Stimulated activated naive CD8-positive, alpha-beta T cell treated with anti-CD3 and anti-CD28 coated beads, Interleukin-15, Interleukin-2, amounts not matched to agents 100 ng/mL and 50 ng/mL, for 24 hours (primary cell): ENCODE measurements at regions not wholly inside any gene's neighbourhood (a gene's known extent, or its start where the extent isn't known, plus 50 kb on each side); places are given as distances from the start of the nearest gene placed in this dataset.

Source experiments
- H3K27ac Mint-ChIP-seq: one replicate; pipeline ENCODE4 v1.8.0; 2021; ENCODE audit warnings: mild to moderate bottlenecking, mixed read lengths
- H3K27me3 Mint-ChIP-seq: one replicate; pipeline ENCODE4 v1.8.0; 2021; ENCODE audit warnings: mixed read lengths
- H3K36me3 Mint-ChIP-seq: one replicate; pipeline ENCODE4 v1.8.0; 2021; ENCODE audit warnings: low read depth, mixed read lengths
- H3K4me1 Mint-ChIP-seq: one replicate; pipeline ENCODE4 v1.8.0; 2021; ENCODE audit warnings: low read depth, mixed read lengths
- H3K4me3 Mint-ChIP-seq: one replicate; pipeline ENCODE4 v1.8.0; 2021; ENCODE audit warnings: mild to moderate bottlenecking, mixed read lengths
- H3K9me3 Mint-ChIP-seq: one replicate; pipeline ENCODE4 v1.8.0; 2021; ENCODE audit warnings: mixed read lengths

DNA sequence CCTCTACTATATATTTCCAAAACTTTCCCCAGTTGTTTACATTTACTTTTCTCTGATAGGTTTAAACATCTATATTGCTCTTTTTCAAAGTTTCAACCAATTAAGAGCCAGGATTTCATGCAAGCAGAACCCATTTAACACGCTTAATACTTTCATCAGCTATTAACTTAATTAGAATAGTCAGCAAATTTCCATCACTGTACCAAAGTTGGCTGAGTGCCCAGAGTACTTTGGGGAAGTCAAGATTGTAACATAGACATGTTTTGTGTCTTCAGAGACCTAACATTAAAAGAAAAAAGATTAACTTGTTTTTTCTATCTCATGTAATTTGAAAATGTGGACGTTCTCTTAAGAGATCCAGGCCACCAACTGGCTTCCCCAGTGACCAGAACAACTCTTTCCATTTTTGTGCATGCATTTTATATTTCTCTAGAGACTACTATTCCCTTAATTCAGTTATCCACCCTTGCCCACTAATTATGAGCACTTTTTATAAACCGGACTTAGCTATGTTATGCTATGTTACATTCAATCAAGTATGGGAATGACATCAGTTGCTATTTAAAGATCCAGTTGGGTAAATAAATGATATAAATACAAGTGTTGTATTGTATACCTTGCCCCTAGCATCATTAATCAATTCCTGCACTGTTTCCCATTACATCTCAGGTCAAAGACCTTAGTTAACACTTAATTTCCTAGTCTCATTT is 478.1 kb upstream of the NMUR2 start:
- no peak overlapping the region for H3K27ac Mint-ChIP-seq
- no peaks in the 10 kb centered on the region for H3K36me3 Mint-ChIP-seq
- H3K4me3 Mint-ChIP-seq: no peak overlapping the region
- no peaks in the 10 kb centered on the region for H3K4me1 Mint-ChIP-seq
- peaks cover 11% of the 10 kb centered on the region for H3K9me3 Mint-ChIP-seq
- no peaks in the 10 kb centered on the region for H3K27me3 Mint-ChIP-seq

DNA sequence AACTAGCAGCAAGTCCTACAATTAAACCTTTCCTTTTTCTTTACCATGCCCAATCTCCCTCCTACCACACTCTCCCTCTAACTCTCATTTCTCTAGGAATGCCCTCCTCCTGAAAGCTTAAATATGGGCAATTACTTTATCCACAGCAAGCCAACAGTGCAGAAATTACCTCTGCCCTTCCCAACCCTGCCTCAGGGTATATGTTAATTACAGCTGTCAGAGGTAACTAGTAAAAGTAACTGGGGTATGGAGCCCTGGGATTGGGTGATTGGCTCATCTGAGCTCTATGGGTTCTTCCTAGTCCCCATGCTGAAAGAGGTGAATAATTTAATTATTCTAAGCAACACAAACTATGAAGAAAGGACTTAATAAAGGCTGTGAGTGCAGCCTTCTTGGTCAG is 478.9 kb upstream of the NMUR2 start:
- Mint-ChIP-seq H3K9me3 (peaks cover 7% of the 10 kb centered on the region), H3K27me3 (no peaks in the 10 kb centered on the region), H3K27ac (no peak overlapping the region), H3K4me1 (no peaks in the 10 kb centered on the region), H3K36me3 (no peaks in the 10 kb centered on the region), H3K4me3 (no peak overlapping the region)

DNA sequence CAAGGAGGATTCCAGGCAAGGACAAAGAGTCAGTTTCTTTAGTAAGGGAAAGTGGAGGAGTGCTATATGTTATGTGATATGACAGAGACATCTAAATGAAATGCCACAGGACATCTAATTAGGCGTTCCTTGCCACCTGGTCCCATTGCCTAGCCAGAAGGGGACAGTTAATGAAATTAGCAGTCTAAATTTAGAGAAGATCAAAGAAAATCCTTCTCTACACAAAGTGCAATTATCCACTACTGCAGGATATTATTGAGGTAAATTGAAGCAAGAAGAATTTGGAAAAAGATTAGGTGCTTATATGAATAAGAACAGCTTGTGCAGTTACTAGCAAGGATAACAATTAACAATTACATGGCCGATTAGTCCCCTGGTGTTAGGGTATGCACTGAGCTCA is 495.3 kb upstream of the NMUR2 start:
- Mint-ChIP-seq H3K9me3 (no peaks in the 10 kb centered on the region), H3K4me1 (no peaks in the 10 kb centered on the region), H3K27ac (no peak overlapping the region), H3K36me3 (no peaks in the 10 kb centered on the region), H3K27me3 (no peaks in the 10 kb centered on the region), H3K4me3 (no peak overlapping the region)

DNA sequence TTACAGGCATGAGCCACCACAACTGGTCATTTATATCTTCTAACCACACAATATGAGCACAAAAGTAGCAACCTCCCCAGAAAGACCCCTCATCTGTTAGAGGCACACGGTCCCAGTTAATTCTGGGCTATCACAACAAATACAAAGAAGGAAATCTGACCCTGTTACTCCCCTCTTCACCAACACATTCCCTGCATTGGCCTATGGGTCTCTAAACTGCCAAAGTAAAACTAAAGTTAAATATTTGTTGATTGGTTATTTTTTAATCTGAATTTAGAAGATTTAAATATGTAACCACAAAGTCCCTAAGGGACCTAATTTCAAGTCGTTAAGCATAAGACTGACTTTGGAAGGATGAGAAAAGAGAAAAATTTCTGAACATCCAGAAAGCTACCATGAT is 496.7 kb upstream of the NMUR2 start:
- Mint-ChIP-seq H3K27me3 (no peaks in the 10 kb centered on the region), H3K4me3 (no peak overlapping the region), H3K36me3 (no peaks in the 10 kb centered on the region), H3K4me1 (no peaks in the 10 kb centered on the region), H3K27ac (no peak overlapping the region), H3K9me3 (no peaks in the 10 kb centered on the region)

DNA sequence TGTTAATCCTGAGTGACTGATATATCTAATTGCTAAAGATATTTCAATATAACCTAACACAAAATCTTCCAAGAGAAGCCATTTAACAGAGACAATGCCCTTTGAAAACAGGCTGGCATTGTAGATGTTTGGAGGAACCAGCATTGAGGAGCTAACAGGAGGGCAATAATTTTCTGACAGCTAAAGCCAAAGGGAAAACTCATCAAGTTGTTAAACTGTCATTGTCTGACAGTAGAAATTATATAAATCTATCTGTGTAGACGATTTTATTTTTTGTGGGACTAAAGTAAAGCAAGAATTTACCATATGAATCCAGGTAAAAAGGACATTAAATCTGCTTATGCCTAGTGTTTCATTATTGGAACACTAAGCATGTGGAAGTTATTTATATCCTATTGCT is 500.2 kb upstream of the NMUR2 start:
- H3K36me3 Mint-ChIP-seq: no peaks in the 10 kb centered on the region
- no peak overlapping the region for H3K4me3 Mint-ChIP-seq
- H3K4me1 Mint-ChIP-seq: no peaks in the 10 kb centered on the region
- H3K27ac Mint-ChIP-seq: no peak overlapping the region
- peaks cover 5% of the 10 kb centered on the region for H3K9me3 Mint-ChIP-seq
- no peaks in the 10 kb centered on the region for H3K27me3 Mint-ChIP-seq

DNA sequence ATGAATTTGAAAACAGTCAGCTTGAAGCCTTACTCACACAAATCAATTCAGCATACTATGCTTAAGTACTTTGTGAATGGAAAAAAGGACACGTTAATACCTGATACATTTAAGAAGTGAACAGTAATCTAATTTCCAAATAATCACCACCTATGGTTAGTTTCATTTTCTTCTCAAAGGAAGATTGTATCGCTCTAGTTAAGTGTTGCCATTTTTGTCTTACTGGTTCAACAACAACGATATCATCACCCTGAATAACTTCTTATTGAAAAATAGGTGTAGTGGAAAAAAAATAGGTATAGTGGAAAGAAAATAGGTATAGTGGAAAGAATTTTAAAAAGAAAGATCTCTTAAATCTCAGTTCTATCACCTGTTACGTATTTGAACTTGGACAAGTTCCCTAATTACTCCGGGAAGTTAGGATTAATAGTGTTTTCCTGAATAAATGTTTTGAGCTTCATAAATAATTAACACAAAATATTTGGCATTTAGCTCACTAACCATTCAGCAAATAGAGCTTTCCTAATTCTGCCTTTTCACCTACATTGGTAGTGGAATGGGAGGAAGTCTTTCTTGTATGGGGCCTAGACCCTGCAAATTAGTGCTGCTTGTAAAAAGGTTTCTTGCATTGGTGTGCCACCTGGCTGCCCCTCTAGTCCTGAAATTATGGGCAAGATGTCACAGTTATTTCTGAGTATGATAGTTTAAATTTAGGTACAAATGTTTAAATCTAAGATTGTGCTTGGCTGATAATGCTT is 502.6 kb upstream of the NMUR2 start:
- Mint-ChIP-seq H3K9me3 (peaks cover 5% of the 10 kb centered on the region), H3K27ac (no peak overlapping the region), H3K4me1 (no peaks in the 10 kb centered on the region), H3K4me3 (no peak overlapping the region), H3K27me3 (no peaks in the 10 kb centered on the region), H3K36me3 (no peaks in the 10 kb centered on the region)

DNA sequence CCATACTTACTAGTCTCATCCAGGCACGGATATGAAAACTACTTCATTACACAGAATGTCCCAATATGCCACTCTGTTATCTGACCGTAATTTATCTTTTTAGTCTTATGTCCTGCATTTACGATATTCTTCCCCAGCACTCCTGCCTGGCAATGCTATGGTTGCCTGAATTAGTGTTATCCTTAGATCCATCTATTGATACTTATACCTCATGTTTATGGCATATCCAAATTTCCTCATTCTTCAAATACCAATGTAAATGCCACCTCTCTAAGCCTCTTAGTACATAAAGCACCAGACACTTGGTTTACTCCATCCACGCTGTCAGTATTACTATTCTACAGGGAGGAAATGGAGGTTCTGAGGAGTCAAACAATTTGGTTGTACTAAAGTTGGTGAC is 507.8 kb upstream of the NMUR2 start:
- Mint-ChIP-seq H3K27ac (no peak overlapping the region), H3K4me1 (no peaks in the 10 kb centered on the region), H3K36me3 (no peaks in the 10 kb centered on the region), H3K4me3 (no peak overlapping the region), H3K9me3 (peaks cover 9% of the 10 kb centered on the region), H3K27me3 (no peaks in the 10 kb centered on the region)

DNA sequence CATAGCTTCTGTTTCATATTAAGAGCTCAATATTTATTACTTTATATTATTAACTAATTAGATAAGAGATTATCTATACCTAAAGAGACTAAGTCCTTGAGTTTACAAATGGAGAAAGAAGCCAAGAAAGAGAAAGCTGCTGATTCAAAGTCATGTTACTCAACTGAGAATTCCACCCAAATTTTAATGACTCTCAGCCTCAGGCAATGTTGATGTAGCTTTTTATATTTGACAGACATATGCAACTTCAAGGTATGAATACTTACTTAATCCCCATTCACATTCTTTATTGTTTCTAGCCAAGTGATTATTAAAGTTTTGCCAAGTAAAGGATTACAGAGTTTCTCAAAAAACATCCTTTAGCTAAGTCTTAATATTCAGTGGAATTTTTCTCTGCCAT is 527.5 kb upstream of the NMUR2 start:
- no peak overlapping the region for H3K4me3 Mint-ChIP-seq
- H3K4me1 Mint-ChIP-seq: no peaks in the 10 kb centered on the region
- H3K36me3 Mint-ChIP-seq: no peaks in the 10 kb centered on the region
- H3K27ac Mint-ChIP-seq: no peak overlapping the region
- H3K27me3 Mint-ChIP-seq: no peaks in the 10 kb centered on the region
- H3K9me3 Mint-ChIP-seq: peaks cover 6% of the 10 kb centered on the region

DNA sequence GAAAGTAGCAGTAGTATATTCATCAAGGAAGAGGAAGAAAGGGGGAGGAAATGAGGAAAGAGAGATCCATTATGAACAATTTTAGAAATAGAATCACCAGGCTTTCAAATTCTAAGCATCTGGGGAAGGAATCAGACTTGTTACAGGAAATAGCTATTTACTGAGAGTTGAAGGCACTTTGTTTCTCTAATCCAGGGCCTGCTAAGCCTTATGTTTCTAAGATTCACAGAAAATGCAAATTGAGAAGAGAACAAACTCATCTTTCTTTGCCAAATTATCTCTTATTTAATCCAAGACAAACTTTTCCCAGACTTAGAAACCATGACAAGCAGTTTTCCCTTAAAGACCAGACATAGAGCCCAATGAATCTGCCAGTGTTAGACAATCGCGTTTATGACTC is 528.0 kb upstream of the NMUR2 start:
- H3K4me3 Mint-ChIP-seq: no peak overlapping the region
- peaks cover 10% of the 10 kb centered on the region for H3K9me3 Mint-ChIP-seq
- no peaks in the 10 kb centered on the region for H3K27me3 Mint-ChIP-seq
- no peaks in the 10 kb centered on the region for H3K36me3 Mint-ChIP-seq
- no peak overlapping the region for H3K27ac Mint-ChIP-seq
- no peaks in the 10 kb centered on the region for H3K4me1 Mint-ChIP-seq

DNA sequence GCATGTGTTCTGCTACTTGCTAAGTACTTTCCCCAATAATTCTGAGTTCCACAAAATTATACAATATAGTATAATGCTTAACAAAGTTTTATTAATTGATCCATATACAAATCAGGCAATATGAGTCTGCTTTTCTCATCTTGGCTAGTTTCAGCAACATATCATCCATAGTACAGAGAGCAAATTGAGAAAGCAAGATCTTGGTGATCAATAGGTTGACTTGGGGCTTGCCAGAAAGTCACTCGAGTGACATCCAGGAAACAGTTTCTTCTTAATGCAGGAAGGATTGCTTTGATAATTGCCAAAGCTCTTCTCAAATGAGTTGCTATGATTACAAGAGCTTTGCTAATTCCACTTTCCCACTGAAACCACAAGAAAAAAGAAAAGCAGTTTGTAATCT is 533.6 kb upstream of the NMUR2 start:
- Mint-ChIP-seq H3K9me3 (peaks cover 21% of the 10 kb centered on the region), H3K36me3 (no peaks in the 10 kb centered on the region), H3K4me3 (no peak overlapping the region), H3K27ac (no peak overlapping the region), H3K27me3 (no peaks in the 10 kb centered on the region), H3K4me1 (no peaks in the 10 kb centered on the region)

DNA sequence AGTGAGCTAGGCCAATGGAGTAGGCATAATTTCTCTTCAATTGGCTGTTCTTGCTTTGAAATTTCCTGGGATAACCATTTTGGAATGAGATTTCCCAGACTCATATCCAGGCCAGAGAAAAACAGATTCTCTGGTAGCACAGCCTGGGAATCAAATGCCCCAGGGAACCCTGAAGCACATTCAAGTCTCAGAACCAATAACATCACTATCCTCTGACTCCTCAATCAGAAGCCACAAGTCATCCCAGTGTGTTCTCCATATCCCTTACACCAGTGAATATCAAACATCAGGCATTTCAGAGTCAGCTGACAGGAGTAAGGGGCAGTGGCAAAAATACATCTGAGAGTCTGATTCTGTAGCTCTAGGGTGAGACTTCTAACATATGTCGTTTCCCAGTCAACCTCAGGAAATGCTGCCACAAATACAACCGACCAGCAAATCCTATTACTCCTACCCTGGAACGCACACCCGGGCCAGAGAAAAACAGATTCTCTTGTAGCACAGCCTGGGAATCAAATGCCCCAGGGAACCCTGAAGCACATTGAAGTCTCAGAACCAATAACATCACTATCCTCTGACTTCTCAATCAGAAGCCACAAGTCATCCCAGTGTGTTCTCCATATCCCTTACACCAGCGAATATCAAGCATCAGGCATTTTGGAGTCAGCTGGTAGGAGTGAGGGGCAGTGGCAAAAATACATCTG is 537.7 kb upstream of the NMUR2 start:
- Mint-ChIP-seq H3K27ac (no peak overlapping the region), H3K9me3 (peaks cover 18% of the 10 kb centered on the region), H3K4me1 (no peaks in the 10 kb centered on the region), H3K27me3 (no peaks in the 10 kb centered on the region), H3K36me3 (no peaks in the 10 kb centered on the region), H3K4me3 (no peak overlapping the region)

DNA sequence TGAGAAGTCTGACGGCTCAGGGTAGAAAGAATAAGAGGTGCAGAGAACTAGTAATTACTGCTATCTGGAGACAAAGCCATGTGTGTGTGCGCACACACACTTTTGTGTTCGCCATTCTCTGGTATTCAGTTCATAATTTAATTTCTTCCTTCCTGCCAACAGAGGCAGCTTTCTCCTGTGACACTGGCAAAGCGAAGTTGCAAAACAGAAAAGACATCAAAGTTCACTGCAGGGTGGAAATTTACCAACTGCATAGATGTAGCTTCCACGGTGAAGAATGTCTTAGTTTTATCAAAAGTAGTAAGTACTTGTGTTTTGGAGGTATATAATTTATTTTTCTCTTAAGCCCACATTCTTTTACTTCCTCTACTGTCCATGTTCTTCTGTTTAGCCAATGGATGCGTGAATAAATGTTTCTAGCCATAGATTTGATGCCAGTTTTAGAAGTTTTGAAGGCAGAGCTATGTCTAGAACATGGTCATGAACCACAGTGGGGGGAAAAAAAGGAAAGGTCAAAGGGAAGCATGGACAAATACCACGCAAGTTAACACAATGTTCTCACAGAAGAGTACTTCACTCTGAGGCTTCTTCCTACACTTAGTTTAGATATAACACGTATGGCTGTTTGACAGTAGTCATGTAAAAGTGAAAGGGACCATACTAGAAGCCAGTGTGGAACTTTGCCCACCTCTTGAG is 536.5 kb upstream of the GRIA1 start:
- H3K27ac Mint-ChIP-seq: no peak overlapping the region
- no peak overlapping the region for H3K4me3 Mint-ChIP-seq

DNA sequence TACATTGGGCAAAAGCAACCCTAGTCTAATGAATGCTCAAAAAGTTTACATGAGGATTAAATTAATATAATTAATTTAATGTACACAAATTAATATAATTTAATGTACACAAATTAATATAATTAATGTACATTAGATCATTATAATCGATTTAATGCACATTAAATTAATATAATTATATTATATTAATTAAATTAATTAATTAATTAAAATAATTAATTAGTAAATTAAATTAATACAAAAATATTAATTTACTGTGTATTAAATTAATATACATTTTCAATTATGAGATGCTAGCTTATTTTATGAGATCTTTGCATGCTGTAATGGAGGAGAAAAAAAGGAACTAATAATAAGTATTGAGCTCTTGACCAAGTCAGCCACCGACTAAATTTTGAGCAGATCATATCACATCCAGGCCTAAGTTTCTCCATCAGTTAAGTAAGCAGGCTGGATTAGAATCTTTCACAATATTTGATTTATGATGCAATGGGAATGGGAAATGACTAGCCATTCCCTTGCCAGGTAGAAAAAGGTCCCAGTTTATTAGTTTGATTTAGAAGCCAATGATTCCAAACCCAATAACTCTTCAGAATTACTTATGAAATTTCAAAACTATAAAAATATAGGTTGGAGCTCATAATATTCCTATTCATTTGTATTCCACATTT is 533.4 kb upstream of the GRIA1 start:
- Mint-ChIP-seq H3K36me3 (no peaks in the 10 kb centered on the region), H3K9me3 (no peaks in the 10 kb centered on the region), H3K27ac (no peak overlapping the region), H3K4me1 (no peaks in the 10 kb centered on the region), H3K4me3 (no peak overlapping the region), H3K27me3 (no peaks in the 10 kb centered on the region)

More for the DNA sequence above, 536.5 kb upstream of the GRIA1 start:
- no peaks in the 10 kb centered on the region for H3K27me3 Mint-ChIP-seq
- no peaks in the 10 kb centered on the region for H3K4me1 Mint-ChIP-seq
- peaks cover 1% of the 10 kb centered on the region for H3K9me3 Mint-ChIP-seq
- no peaks in the 10 kb centered on the region for H3K36me3 Mint-ChIP-seq

DNA sequence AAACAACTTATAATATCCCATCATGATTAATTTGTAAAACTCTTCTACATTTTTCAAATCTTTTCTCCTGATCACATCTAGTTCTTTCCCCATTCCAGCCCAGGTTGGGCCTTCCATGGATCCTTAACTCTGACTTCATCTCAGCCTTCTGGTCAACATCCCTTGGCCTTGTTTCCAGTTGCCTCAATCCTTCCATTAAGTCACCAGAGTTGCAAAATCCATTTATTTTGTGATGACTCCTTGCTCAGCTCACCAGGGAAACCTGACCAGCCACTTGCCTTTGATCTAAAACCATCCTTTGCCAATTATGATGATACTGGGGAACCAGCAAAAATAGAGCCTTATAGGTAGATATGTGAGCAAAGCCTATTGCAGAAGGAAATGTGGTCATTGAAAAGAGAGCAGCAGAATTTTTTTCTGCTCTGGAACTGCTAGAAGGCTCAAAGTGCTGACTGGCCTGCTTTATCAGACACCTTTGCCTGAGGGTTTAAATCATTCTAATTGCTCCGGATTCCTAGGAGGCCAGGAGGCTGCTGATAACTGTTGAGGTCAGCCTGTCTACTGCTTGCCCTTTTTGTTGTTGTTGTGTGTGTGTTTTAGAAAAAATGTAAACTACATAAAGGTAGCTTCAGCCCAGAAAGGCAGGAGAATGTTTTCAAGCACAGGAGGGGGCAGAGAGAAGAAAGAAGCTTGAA is 512.2 kb upstream of the GRIA1 start:
- Mint-ChIP-seq H3K9me3 (peaks cover 25% of the 10 kb centered on the region), H3K27ac (no peak overlapping the region), H3K27me3 (no peaks in the 10 kb centered on the region), H3K4me3 (no peak overlapping the region), H3K4me1 (no peaks in the 10 kb centered on the region), H3K36me3 (no peaks in the 10 kb centered on the region)
